HepG2 (cell line): ENCODE measurements at regions not wholly inside any gene's neighbourhood (a gene's known extent, or its start where the extent isn't known, plus 50 kb on each side); places are given as distances from the start of the nearest gene placed in this dataset.

Experiments
- ATAC-seq: fragments of 200-7000 bp; cut with Tn5 transposase; 3 replicates; pipeline ENCODE4 v1.9.1; 2020; ENCODE audit warnings: mild to moderate bottlenecking, moderate library complexity
- BruUV-seq: library from RNA; stranded (reverse); fragments of 400-500 nt; replicated peaks from 2 replicates; lab custom pipeline; 2021; lab: Mats Ljungman, UMichigan
- CTCF ChIA-PET: fragments of 300-600 bp; formaldehyde crosslinking; extraction: SDS; loops from one replicate; lab custom pipeline; 2021; ENCODE audit warnings: low total read pairs, inconsistent platforms, low intra/inter-chr PET ratio; lab: Yijun Ruan, JAX
- POLR2A ChIA-PET: fragments of 350-600 bp; sonication (Branson Sonifier 250); formaldehyde crosslinking; loops from one replicate; lab custom pipeline; 2020; ENCODE audit warnings: antibody characterized with exemption, inconsistent platforms; lab: Yijun Ruan, JAX
- DNase-seq: peaks from one replicate; pipeline ENCODE4 v3.0.0-alpha.2; 2015; ENCODE audit warnings: low spot score
- FAIRE-seq: peaks from 3 replicates; lab custom pipeline; 2011; peaks lifted over from hg19 to GRCh38; lab: Jason Lieb, UNC
- H2AFZ ChIP-seq: one replicate; pipeline ENCODE4 v1.6.1; 2011; ENCODE audit warnings: low read length, inconsistent platforms
- H3K27ac ChIP-seq: fragments of 300-600 bp; 3 replicates; pipeline ENCODE4 v1.8.0; 2011; ENCODE audit warnings: mixed run types, mild to moderate bottlenecking, mixed read lengths, low read length, inconsistent platforms; ENCODE audit not compliant: insufficient read depth; ENCODE audit errors: extremely low read length
- H3K27me3 ChIP-seq, 2 experiments: fragments of 200-600 bp in 1 of 2; 2 replicates in 1 of 2; 3 replicates in 1 of 2; pipeline versions ENCODE4 v1.6.0 to v1.8.0; 2011; ENCODE audit warnings: low read length in 2 of 2, mild to moderate bottlenecking in 2 of 2, moderate library complexity in 2 of 2, inconsistent platforms in 1 of 2; ENCODE audit not compliant: insufficient read depth in 2 of 2, control insufficient read depth in 1 of 2
- H3K36me3 ChIP-seq, 2 experiments: fragments of 200-600 bp in 1 of 2; replicated peaks in 1 of 2; 2 replicates in 1 of 2; 3 replicates in 1 of 2; pipeline versions ENCODE4 v1.5.1 to v1.8.0; 2011; ENCODE audit warnings: low read length in 2 of 2, inconsistent platforms in 1 of 2; ENCODE audit not compliant: insufficient read depth in 2 of 2, control insufficient read depth in 1 of 2
- H3K4me1 ChIP-seq: 2 replicates; pipeline ENCODE4 v1.5.1; 2012; ENCODE audit warnings: low read length, inconsistent platforms; ENCODE audit not compliant: insufficient read depth
- H3K4me2 ChIP-seq: 2 replicates; pipeline ENCODE4 v1.6.0; 2011; ENCODE audit warnings: low read depth, low read length, inconsistent platforms
- H3K4me3 ChIP-seq, 3 experiments: fragments of 200-600 bp in 1 of 3; sonication (generic), shearing (Covaris generic) in 1 of 3; replicated peaks in 1 of 3; 2 replicates each; pipeline ENCODE4 v1.5.1; 2011 to 2016; ENCODE audit warnings: low read length in 3 of 3, inconsistent platforms in 2 of 3, low read depth in 2 of 3, mild to moderate bottlenecking in 2 of 3, control low read depth in 1 of 3, mixed read lengths in 1 of 3; ENCODE audit not compliant: insufficient read depth in 1 of 3
- H3K79me2 ChIP-seq: one replicate; pipeline ENCODE4 v1.6.1; 2011; ENCODE audit warnings: low read length, inconsistent platforms; ENCODE audit not compliant: insufficient read depth
- H3K9ac ChIP-seq: 2 replicates; pipeline ENCODE4 v1.6.0; 2011; ENCODE audit warnings: mild to moderate bottlenecking, low read depth, low read length, inconsistent platforms; ENCODE audit not compliant: insufficient read depth
- H3K9me3 ChIP-seq: 2 replicates; pipeline ENCODE4 v1.5.1; 2012; ENCODE audit warnings: mild to moderate bottlenecking, low read length
- H4K20me1 ChIP-seq: 2 replicates; pipeline ENCODE4 v1.6.0; 2011; ENCODE audit warnings: inconsistent platforms, mild to moderate bottlenecking, low read length, moderate library complexity; ENCODE audit not compliant: insufficient read depth
- EED ChIP-seq: sonication (generic); formaldehyde crosslinking; IDR thresholded peaks from 2 replicates; pipeline ENCODE4 v1.5.0; 2020; ENCODE audit warnings: mild to moderate bottlenecking, missing genetic modification reagents
- HCFC1 ChIP-seq: fragments of 150-350 bp; IDR thresholded peaks from 2 replicates; pipeline ENCODE4 v1.6.1; 2014; ENCODE audit warnings: low read depth, low read length
- SETDB1 ChIP-seq: sonication (generic); formaldehyde crosslinking; IDR thresholded peaks from 2 replicates; pipeline ENCODE4 v1.5.1; 2020; ENCODE audit warnings: missing genetic modification reagents, mild to moderate bottlenecking, borderline replicate concordance
- ZFP37 ChIP-seq: sonication (generic); formaldehyde crosslinking; IDR thresholded peaks from 2 replicates; pipeline ENCODE4 v1.4.0; 2020; ENCODE audit warnings: missing genetic modification reagents, borderline replicate concordance
- ZFYVE20 ChIP-seq: sonication (generic); formaldehyde crosslinking; IDR thresholded peaks from 2 replicates; pipeline ENCODE4 v1.8.0; 2023; ENCODE audit warnings: low read depth, mild to moderate bottlenecking, moderate library complexity, missing genetic modification reagents, borderline replicate concordance
- ZNF121 ChIP-seq: sonication (generic); formaldehyde crosslinking; IDR thresholded peaks from 2 replicates; pipeline ENCODE4 v1.5.0; 2020; ENCODE audit warnings: mild to moderate bottlenecking, missing genetic modification reagents
- ZNF430 ChIP-seq: sonication (generic); formaldehyde crosslinking; IDR thresholded peaks from 2 replicates; pipeline ENCODE4 v1.9.0; 2021; ENCODE audit warnings: mild to moderate bottlenecking, missing genetic modification reagents
- ZNF713 ChIP-seq: sonication (generic); formaldehyde crosslinking; IDR thresholded peaks from 2 replicates; pipeline ENCODE4 v1.4.0; 2020; ENCODE audit warnings: mild to moderate bottlenecking, missing genetic modification reagents
- ZNF788 ChIP-seq: sonication (generic); formaldehyde crosslinking; IDR thresholded peaks from 2 replicates; pipeline ENCODE4 v1.5.0; 2020; ENCODE audit warnings: mild to moderate bottlenecking, missing genetic modification reagents, borderline replicate concordance
- WGBS: methylation state at CpG from one replicate; pipeline ENCODE4 v1.1.6; 2017; ENCODE audit warnings: low lambda C conversion rate; 5-methylcytosine and 5-hydroxymethylcytosine counted together
- in situ Hi-C: cut with HindIII; loops from 2 replicates; pipeline ENCODE4 v1.10.0; 2017; ENCODE audit warnings: low pct_unique_long_range_greater_than_20kb; ENCODE audit not compliant: extremely low pct_ligation_motif_present
- intact Hi-C: fragments of 100-400 bp; cut with micrococcal nuclease; formaldehyde crosslinking; loops from one replicate; pipeline ENCODE4 v1.10.0; 2022; ENCODE audit not compliant: unreplicated experiment
- TF ChIP-seq, protein P1 (sequence below): IDR thresholded peaks from 2 replicates; pipeline ENCODE4 v1.6.1; 2018; ENCODE audit warnings: missing genetic modification reagents

DNA sequence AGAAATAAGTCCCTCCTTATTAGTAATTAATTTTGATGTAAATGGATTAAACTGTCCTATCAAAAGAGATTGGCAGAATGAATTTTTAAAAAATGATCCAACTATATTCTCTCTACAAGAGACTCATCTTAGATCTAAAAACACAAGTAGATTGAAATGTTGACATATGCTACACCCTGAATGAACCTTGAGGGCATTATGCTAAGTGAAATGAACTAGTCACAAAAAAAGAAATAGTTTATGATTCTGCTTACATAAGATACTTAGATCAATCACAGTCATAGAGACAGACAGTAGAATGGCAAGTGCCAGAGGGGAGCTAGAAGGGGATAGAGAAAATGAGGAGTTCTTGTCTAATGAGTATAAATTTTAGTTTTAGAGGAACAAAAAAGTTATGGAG lies 849.8 kb downstream of the CDH11 start:
- FAIRE-seq = no peak
- Histone ChIP-seq H3K9me3 (peaks cover 43% of the 10 kb centered on the region), H2AFZ (no peak overlapping the region), H3K27ac (no peak overlapping the region)
- TF ChIP-seq EED (CRISPR knock-in tag) (no peak), ZNF430 (CRISPR knock-in tag) (no peak), SETDB1 (CRISPR knock-in tag) (no peak), ZFP37 (CRISPR knock-in tag) (no peak)
- TF ChIP-seq, protein P1, sequence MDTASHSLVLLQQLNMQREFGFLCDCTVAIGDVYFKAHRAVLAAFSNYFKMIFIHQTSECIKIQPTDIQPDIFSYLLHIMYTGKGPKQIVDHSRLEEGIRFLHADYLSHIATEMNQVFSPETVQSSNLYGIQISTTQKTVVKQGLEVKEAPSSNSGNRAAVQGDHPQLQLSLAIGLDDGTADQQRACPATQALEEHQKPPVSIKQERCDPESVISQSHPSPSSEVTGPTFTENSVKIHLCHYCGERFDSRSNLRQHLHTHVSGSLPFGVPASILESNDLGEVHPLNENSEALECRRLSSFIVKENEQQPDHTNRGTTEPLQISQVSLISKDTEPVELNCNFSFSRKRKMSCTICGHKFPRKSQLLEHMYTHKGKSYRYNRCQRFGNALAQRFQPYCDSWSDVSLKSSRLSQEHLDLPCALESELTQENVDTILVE (CRISPR knock-in tag) = no peak
- TF ChIP-seq, all 625 proteins: peak for 0
- ChIA-PET POLR2A (no interaction called here), CTCF (no interaction called here)
- intact Hi-C loops (no loop called here), in situ Hi-C loops (no loop called here)
- Histone ChIP-seq H3K4me1 (no peaks in the 10 kb centered on the region), H3K36me3 (no peaks in the 10 kb centered on the region), H3K4me3 (no peak overlapping the region), H3K27me3 (no peaks in the 10 kb centered on the region), H3K9ac (no peak overlapping the region), H4K20me1 (no peaks in the 10 kb centered on the region), H3K4me2 (no peak overlapping the region), H3K79me2 (no peaks in the 10 kb centered on the region)
- no TSS peak for BruUV-seq
- ATAC-seq = no peak
- no peak for DNase-seq

DNA sequence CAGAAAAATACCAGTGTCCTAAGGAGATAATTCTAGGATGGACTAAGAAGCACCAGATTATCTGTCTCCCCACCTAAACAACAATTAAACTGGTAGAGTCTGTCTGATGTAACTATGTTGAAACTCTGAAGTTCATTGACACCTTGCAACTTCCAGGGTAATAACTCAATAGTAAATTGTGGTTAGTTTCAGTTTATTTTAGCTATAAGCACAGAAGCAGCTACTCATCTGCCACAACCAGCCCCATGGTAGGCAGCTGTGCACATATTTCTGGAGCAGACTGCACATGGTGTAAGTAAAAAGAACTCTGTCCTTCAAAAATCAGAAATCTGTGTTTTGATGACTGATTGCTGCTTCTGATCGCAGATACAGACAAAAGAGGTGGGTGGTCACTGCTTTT lies 852.1 kb downstream of the CDH11 start:
- ChIA-PET POLR2A (no interaction called here), CTCF (no interaction called here)
- Histone ChIP-seq H3K9ac (no peak overlapping the region), H3K4me3 (no peak overlapping the region), H3K27me3 (no peaks in the 10 kb centered on the region), H3K79me2 (no peaks in the 10 kb centered on the region), H3K36me3 (no peaks in the 10 kb centered on the region), H3K27ac (no peak overlapping the region), H3K4me2 (no peak overlapping the region), H2AFZ (no peak overlapping the region), H4K20me1 (no peaks in the 10 kb centered on the region), H3K9me3 (peaks cover 51% of the 10 kb centered on the region), H3K4me1 (no peaks in the 10 kb centered on the region)
- ATAC-seq (no peak), DNase-seq (no peak), FAIRE-seq (no peak)
- TF ChIP-seq HCFC1 (no peak), ZFYVE20 (CRISPR knock-in tag) (no peak), ZNF121 (no peak), ZNF713 (no peak), ZNF788 (no peak)
- 0% methylated on average over 1 of the region's 1 CpG for WGBS
- in situ Hi-C loops = no loop called here
- intact Hi-C loops = no loop called here
- BruUV-seq = no TSS peak
